K562 (cell line): ENCODE measurements at regions not wholly inside any gene's neighbourhood (a gene's known extent, or its start where the extent isn't known, plus 50 kb on each side); places are given as distances from the start of the nearest gene placed in this dataset.

Experiments
- ATAC-seq: fragments of 200-7000 bp; cut with Tn5 transposase; 3 replicates; pipeline ENCODE4 v1.9.1; 2020; ENCODE audit warnings: moderate library complexity
- BruUV-seq: library from RNA; stranded (reverse); fragments of 400-500 nt; replicated peaks from 2 replicates; lab custom pipeline; 2021; lab: Mats Ljungman, UMichigan
- CTCF ChIA-PET: fragments of 300-600 bp; formaldehyde crosslinking; extraction: SDS; loops from one replicate; lab custom pipeline; 2021; ENCODE audit warnings: low intra/inter-chr PET ratio; lab: Yijun Ruan, JAX
- POLR2A ChIA-PET: fragments of 300-600, 350-650 bp; sonication (Branson Sonifier 250); formaldehyde crosslinking; extraction: SDS; loops from one replicate; lab custom pipeline; 2021; ENCODE audit warnings: antibody characterized with exemption, inconsistent platforms; lab: Yijun Ruan, JAX
- DNase-seq, 4 experiments: peaks; one replicate each; pipeline versions ENCODE4 v3.0.0 to v3.0.0-alpha.2; 2011 to 2018; ENCODE audit warnings: low spot score in 3 of 4, mixed read lengths in 3 of 4; ENCODE audit errors: extremely low read depth in 1 of 4
- FAIRE-seq: peaks from 2 replicates; lab custom pipeline; 2011; peaks lifted over from hg19 to GRCh38; lab: Jason Lieb, UNC
- H2AFZ ChIP-seq: 2 replicates; pipeline ENCODE4 v1.6.0; 2011; ENCODE audit warnings: low read depth, low read length, control low read depth, inconsistent platforms
- H3K27ac ChIP-seq: fragments of 200-600 bp; 3 replicates; pipeline ENCODE4 v1.8.0; 2011; ENCODE audit warnings: low read depth, mild to moderate bottlenecking, control low read depth, inconsistent platforms, low read length, moderate library complexity, mixed read lengths; ENCODE audit errors: extremely low read depth
- H3K27me3 ChIP-seq, 2 experiments: fragments of 300-600 bp in 1 of 2; 2 replicates in 1 of 2; 3 replicates in 1 of 2; pipeline versions ENCODE4 v1.6.0 to v1.8.0; 2011; ENCODE audit warnings: inconsistent platforms in 2 of 2, low read length in 2 of 2, mild to moderate bottlenecking in 1 of 2, mixed read lengths in 1 of 2, moderate library complexity in 1 of 2; ENCODE audit not compliant: control insufficient read depth in 2 of 2, insufficient read depth in 2 of 2
- H3K36me3 ChIP-seq: fragments of 300-600 bp; 3 replicates; pipeline ENCODE4 v1.8.0; 2011; ENCODE audit warnings: mild to moderate bottlenecking, low read length, inconsistent platforms; ENCODE audit not compliant: control insufficient read depth, insufficient read depth
- H3K4me1 ChIP-seq, 2 experiments: fragments of 200-600 bp in 1 of 2; replicated peaks in 1 of 2; 2 replicates in 1 of 2; 3 replicates in 1 of 2; pipeline versions ENCODE4 v1.5.1 to v1.8.0; 2011; ENCODE audit warnings: inconsistent platforms in 2 of 2, low read length in 2 of 2, mild to moderate bottlenecking in 1 of 2, mixed read lengths in 1 of 2, moderate library complexity in 1 of 2; ENCODE audit not compliant: control insufficient read depth in 2 of 2, insufficient read depth in 2 of 2
- H3K4me2 ChIP-seq: 2 replicates; pipeline ENCODE4 v1.6.1; 2011; ENCODE audit warnings: low read length, control low read depth, inconsistent platforms, mixed read lengths; ENCODE audit not compliant: insufficient read depth
- H3K4me3 ChIP-seq: fragments of 200-600 bp; sonication (generic), shearing (Covaris generic); 2 replicates; pipeline ENCODE4 v1.5.1; 2016; ENCODE audit warnings: control low read depth, inconsistent platforms
- H3K79me2 ChIP-seq: fragments of 200-600 bp; 3 replicates; pipeline ENCODE4 v1.8.0; 2011; ENCODE audit warnings: low read length, inconsistent platforms; ENCODE audit not compliant: control insufficient read depth, insufficient read depth
- H3K9ac ChIP-seq, 2 experiments: 2 replicates each; pipeline versions ENCODE4 v1.6.0 to v1.6.1; 2011; ENCODE audit warnings: low read depth in 2 of 2, low read length in 2 of 2, control low read depth in 1 of 2, inconsistent platforms in 1 of 2, mild to moderate bottlenecking in 1 of 2, mixed read lengths in 1 of 2; ENCODE audit not compliant: insufficient read depth in 1 of 2
- H3K9me1 ChIP-seq: one replicate; pipeline ENCODE4 v1.6.0; 2011; ENCODE audit warnings: inconsistent platforms, mild to moderate bottlenecking, low read length, moderate library complexity; ENCODE audit not compliant: control insufficient read depth, insufficient read depth
- H3K9me3 ChIP-seq: replicated peaks from 2 replicates; pipeline ENCODE4 v1.5.1; 2011; ENCODE audit warnings: low read depth, low read length, inconsistent platforms; ENCODE audit not compliant: control insufficient read depth, insufficient read depth
- H4K20me1 ChIP-seq: replicated peaks from 2 replicates; pipeline ENCODE4 v1.6.1; 2011; ENCODE audit warnings: low read length, inconsistent platforms, mixed read lengths; ENCODE audit not compliant: control insufficient read depth, insufficient read depth
- BCOR ChIP-seq: fragments of 450-650 bp; IDR thresholded peaks from 2 replicates; pipeline ENCODE4 v1.6.1; 2016
- EZH2 ChIP-seq: IDR thresholded peaks from 2 replicates; pipeline ENCODE4 v1.6.1; 2012; ENCODE audit warnings: low read depth, mild to moderate bottlenecking, inconsistent platforms, low read length, borderline replicate concordance
- HDAC2 ChIP-seq: fragments of 450-650 bp; IDR thresholded peaks from 2 replicates; pipeline ENCODE4 v1.6.1; 2016; ENCODE audit warnings: mild to moderate bottlenecking
- HINFP ChIP-seq: fragments of 450-650 bp; conservative IDR thresholded peaks from 2 replicates; pipeline ENCODE4 v1.6.1; 2016; ENCODE audit warnings: missing genetic modification characterization, low read depth, mild to moderate bottlenecking, control low read depth, missing compliant biosample characterization
- MEIS2 ChIP-seq: fragments of 450-650 bp; IDR thresholded peaks from 2 replicates; pipeline ENCODE4 v1.6.1; 2014; ENCODE audit warnings: mild to moderate bottlenecking; ENCODE audit not compliant: partially characterized antibody
- PHB2 ChIP-seq: fragments of 450-650 bp; IDR thresholded peaks from 2 replicates; pipeline ENCODE4 v1.6.1; 2017; ENCODE audit warnings: low read depth
- POLR3A ChIP-seq: IDR thresholded peaks from 2 replicates; pipeline ENCODE4 v1.6.1; 2011; ENCODE audit warnings: borderline replicate concordance, mild to moderate bottlenecking, moderate library complexity; ENCODE audit not compliant: insufficient read length, insufficient read depth; ENCODE audit errors: extremely low read depth
- PTTG1 ChIP-seq: fragments of 450-650 bp; IDR thresholded peaks from 2 replicates; pipeline ENCODE4 v1.6.1; 2016; ENCODE audit warnings: low read depth, mild to moderate bottlenecking, missing genetic modification characterization, missing compliant biosample characterization
- RBFOX2 ChIP-seq: fragments of 200-400 bp; formaldehyde crosslinking; IDR thresholded peaks from 2 replicates; pipeline ENCODE4 v1.6.1; 2017; ENCODE audit warnings: low read depth, mild to moderate bottlenecking, low read length, moderate library complexity
- SP1 ChIP-seq: sonication (generic); formaldehyde crosslinking; IDR thresholded peaks from 2 replicates; pipeline ENCODE4 v1.8.1; 2022; ENCODE audit warnings: mild to moderate bottlenecking, missing genetic modification reagents
- TAF15 ChIP-seq: fragments of 200-400 bp; formaldehyde crosslinking; IDR thresholded peaks from 2 replicates; pipeline ENCODE4 v1.6.1; 2017; ENCODE audit warnings: mild to moderate bottlenecking, low read depth, low read length, moderate library complexity
- TAF7 ChIP-seq: fragments of 450-650 bp; IDR thresholded peaks from 2 replicates; pipeline ENCODE4 v1.6.1; 2016; ENCODE audit warnings: missing genetic modification characterization, missing compliant biosample characterization
- TARDBP ChIP-seq: fragments of 450-650 bp; IDR thresholded peaks from 2 replicates; pipeline ENCODE4 v1.6.1; 2016
- ZBED1 ChIP-seq: IDR thresholded peaks from 2 replicates; pipeline ENCODE4 v1.6.1; 2014
- ZEB2 ChIP-seq: fragments of 450-650 bp; IDR thresholded peaks from 2 replicates; pipeline ENCODE4 v1.6.1; 2016
- ZNF134 ChIP-seq: fragments of 250-450 bp; sonication (Bioruptor Pico); conservative IDR thresholded peaks from 2 replicates; pipeline ENCODE4 v1.4.0; 2020
- ZNF263 ChIP-seq: sonication (generic); formaldehyde crosslinking; IDR thresholded peaks from 2 replicates; pipeline ENCODE4 v1.8.0; 2022; ENCODE audit warnings: mild to moderate bottlenecking, missing genetic modification reagents, borderline replicate concordance
- ZNF280A ChIP-seq: fragments of 450-650 bp; IDR thresholded peaks from 2 replicates; pipeline ENCODE4 v1.6.1; 2018; ENCODE audit warnings: mild to moderate bottlenecking, low read depth; ENCODE audit not compliant: partially characterized antibody
- WGBS: fragments of 100-300 bp; shearing (Covaris generic); methylation state at CpG from one replicate; pipeline ENCODE4 v1.1.6; 2016; ENCODE audit warnings: low coverage, mixed read lengths; ENCODE audit not compliant: insufficient coverage; ENCODE audit errors: missing lambda C conversion rate; 5-methylcytosine and 5-hydroxymethylcytosine counted together
- in situ Hi-C: fragments of 300-500 bp; cut with MboI; formaldehyde crosslinking; loops from 4 replicates; pipeline ENCODE4 v1.15.0; 2018; ENCODE audit warnings: inconsistent platforms, mixed read lengths
- intact Hi-C: fragments of 100-400 bp; cut with micrococcal nuclease; formaldehyde crosslinking; loops from 2 replicates; pipeline ENCODE4 v1.14.2; 2022
- TF ChIP-seq, protein P1 (sequence below): fragments of 450-650 bp; IDR thresholded peaks from 2 replicates; pipeline ENCODE4 v1.7.0; 2016; ENCODE audit warnings: borderline replicate concordance
- TF ChIP-seq, protein P2 (sequence below): sonication (generic); formaldehyde crosslinking; IDR thresholded peaks from 2 replicates; pipeline ENCODE4 v1.8.1; 2023; ENCODE audit warnings: mild to moderate bottlenecking, missing genetic modification reagents, moderate library complexity

GRCh38 chr1:157302199-157302497 lies 164.0 kb upstream of the ETV3 start:
- WGBS, result 54% methylated on average over 3 of the region's 3 CpGs
- no peaks in the 10 kb centered on the region for H3K9me3 ChIP-seq
- in situ Hi-C loops, result no loop called here
- H4K20me1 ChIP-seq, result no peaks in the 10 kb centered on the region
- no peaks in the 10 kb centered on the region for H3K9me1 ChIP-seq
- H2AFZ ChIP-seq, result 0 out of 2 replicates have a peak overlapping the region, but pooled peaks have one; percentile 20
- BruUV-seq, result no TSS peak
- CTCF ChIA-PET, result no interaction called here
- no peaks in the 10 kb centered on the region for H3K27me3 ChIP-seq
- ATAC-seq (no peak), FAIRE-seq (no peak), DNase-seq (no peak)
- no peak overlapping the region for H3K4me2 ChIP-seq
- H3K27ac ChIP-seq, result no peak overlapping the region
- POLR2A ChIA-PET, result interaction anchor here (0.9 to 1.4 kb wide), 3 partner anchors 8 to 104 kb away, joined by 3 to 5 read pairs (median 4); no protein-coding TSS in a partner anchor
- no peaks in the 10 kb centered on the region for H3K36me3 ChIP-seq
- no peak overlapping the region for H3K4me3 ChIP-seq
- intact Hi-C loops, result no loop called here
- H3K9ac ChIP-seq, result no peak overlapping the region
- TF ChIP-seq RBFOX2, result no peak
- no peak for TF ChIP-seq ZEB2
- no peak for TF ChIP-seq MEIS2
- TF ChIP-seq ZBED1, result no peak
- TF ChIP-seq HINFP, result no peak
- no peak for TF ChIP-seq PTTG1
- no peak for TF ChIP-seq ZNF134 (CRISPR knock-in tag)
- no peak for TF ChIP-seq SP1 (CRISPR knock-in tag)
- TF ChIP-seq ZNF280A, result no peak
- TF ChIP-seq ZNF263, result no peak
- TF ChIP-seq POLR3A, result no peak
- no peak for TF ChIP-seq PHB2
- no peak for TF ChIP-seq EZH2
- TF ChIP-seq HDAC2, result no peak
- TF ChIP-seq, protein P1, sequence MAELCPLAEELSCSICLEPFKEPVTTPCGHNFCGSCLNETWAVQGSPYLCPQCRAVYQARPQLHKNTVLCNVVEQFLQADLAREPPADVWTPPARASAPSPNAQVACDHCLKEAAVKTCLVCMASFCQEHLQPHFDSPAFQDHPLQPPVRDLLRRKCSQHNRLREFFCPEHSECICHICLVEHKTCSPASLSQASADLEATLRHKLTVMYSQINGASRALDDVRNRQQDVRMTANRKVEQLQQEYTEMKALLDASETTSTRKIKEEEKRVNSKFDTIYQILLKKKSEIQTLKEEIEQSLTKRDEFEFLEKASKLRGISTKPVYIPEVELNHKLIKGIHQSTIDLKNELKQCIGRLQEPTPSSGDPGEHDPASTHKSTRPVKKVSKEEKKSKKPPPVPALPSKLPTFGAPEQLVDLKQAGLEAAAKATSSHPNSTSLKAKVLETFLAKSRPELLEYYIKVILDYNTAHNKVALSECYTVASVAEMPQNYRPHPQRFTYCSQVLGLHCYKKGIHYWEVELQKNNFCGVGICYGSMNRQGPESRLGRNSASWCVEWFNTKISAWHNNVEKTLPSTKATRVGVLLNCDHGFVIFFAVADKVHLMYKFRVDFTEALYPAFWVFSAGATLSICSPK, result no peak
- TF ChIP-seq TAF15, result no peak
- no peak for TF ChIP-seq BCOR
- TF ChIP-seq, protein P2, sequence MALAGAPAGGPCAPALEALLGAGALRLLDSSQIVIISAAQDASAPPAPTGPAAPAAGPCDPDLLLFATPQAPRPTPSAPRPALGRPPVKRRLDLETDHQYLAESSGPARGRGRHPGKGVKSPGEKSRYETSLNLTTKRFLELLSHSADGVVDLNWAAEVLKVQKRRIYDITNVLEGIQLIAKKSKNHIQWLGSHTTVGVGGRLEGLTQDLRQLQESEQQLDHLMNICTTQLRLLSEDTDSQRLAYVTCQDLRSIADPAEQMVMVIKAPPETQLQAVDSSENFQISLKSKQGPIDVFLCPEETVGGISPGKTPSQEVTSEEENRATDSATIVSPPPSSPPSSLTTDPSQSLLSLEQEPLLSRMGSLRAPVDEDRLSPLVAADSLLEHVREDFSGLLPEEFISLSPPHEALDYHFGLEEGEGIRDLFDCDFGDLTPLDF, result no peak
- no peak for TF ChIP-seq TARDBP
- no peak for TF ChIP-seq TAF7
- H3K79me2 ChIP-seq, result no peaks in the 10 kb centered on the region
- peaks cover 0 to 18% of the 10 kb centered on the region in 2 experiments; a peak in 4 of 5 replicates for H3K4me1 ChIP-seq
